ENCODE measurements at regions not wholly inside any gene's neighbourhood (a gene's known extent, or its start where the extent isn't known, plus 50 kb on each side); places are given as distances from the start of the nearest gene placed in this dataset.

DNA sequence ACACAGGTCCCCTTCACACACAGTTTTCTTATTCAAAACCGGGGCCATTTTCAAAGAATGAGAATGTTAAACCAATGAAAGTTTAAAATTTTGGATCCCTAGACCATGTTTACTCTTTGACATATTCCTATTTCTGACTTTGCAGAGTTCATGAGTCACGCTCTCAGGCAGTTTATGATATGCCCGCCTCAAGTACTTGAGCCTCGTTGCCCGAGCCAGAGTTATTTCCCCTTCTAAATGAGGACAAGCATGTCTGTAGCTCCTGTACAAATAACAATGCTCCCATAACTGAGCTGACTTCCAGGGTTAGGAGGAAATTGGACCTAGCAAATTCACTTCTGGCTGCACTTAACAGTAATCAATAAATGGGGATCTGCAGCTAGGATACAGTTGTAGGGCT lies 87.9 kb upstream of the PDE1C start:
- DNase-seq (ENCODE audit: low read depth) = no peak
- TF ChIP-seq, protein P1, sequence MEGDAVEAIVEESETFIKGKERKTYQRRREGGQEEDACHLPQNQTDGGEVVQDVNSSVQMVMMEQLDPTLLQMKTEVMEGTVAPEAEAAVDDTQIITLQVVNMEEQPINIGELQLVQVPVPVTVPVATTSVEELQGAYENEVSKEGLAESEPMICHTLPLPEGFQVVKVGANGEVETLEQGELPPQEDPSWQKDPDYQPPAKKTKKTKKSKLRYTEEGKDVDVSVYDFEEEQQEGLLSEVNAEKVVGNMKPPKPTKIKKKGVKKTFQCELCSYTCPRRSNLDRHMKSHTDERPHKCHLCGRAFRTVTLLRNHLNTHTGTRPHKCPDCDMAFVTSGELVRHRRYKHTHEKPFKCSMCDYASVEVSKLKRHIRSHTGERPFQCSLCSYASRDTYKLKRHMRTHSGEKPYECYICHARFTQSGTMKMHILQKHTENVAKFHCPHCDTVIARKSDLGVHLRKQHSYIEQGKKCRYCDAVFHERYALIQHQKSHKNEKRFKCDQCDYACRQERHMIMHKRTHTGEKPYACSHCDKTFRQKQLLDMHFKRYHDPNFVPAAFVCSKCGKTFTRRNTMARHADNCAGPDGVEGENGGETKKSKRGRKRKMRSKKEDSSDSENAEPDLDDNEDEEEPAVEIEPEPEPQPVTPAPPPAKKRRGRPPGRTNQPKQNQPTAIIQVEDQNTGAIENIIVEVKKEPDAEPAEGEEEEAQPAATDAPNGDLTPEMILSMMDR (IDR thresholded peaks at IDR 0.05; ENCODE audit: low read depth, low read length, missing control alignments) = no peak
- no peak overlapping the region for H3K4me3 ChIP-seq (ENCODE audit: low read depth, low read length)

DNA sequence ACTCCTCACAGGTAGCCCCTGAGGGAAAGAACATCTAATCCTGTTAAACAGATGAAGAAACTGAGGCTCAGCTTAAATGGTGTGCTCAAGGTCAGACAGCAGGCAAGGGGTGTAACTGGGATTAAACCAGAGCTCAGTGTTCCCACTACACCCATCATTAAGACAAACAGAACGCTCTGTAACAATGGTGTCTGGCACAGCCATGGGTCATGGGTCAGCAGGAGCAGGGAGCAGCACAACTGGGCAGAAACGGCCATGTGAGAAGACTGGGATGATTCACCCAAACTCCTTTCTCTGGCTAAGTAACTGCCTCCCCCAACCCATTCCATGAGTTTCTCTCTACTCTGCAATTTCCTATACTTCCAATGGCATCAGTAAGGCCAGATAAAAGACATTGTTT lies 85.5 kb upstream of the PDE1C start:
- no peak overlapping the region for H3K4me3 ChIP-seq (ENCODE audit: low read depth, low read length)
- TF ChIP-seq, protein P1 (IDR thresholded peaks at IDR 0.05; ENCODE audit: low read depth, low read length, missing control alignments) = no peak
- no peak for DNase-seq (ENCODE audit: low read depth)

DNA sequence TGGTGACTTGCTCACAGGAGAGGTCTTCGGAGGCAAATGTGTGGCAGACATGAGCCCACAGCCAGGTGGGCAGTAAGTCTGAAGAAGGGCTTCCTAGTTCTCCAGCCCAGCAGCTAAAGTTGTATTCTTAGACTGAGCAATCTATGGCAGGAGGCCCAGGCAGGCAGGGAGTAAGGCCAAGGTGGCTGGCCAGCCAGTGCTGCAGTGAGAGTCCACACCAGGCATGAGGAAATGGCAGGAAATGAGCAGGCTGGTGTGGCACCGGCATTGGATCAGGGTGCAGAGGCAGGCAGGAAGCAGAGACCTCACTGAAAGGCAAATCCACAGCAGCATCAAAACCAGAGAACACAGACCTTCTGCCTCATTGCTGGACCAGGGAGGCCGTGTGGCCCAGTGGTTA lies 84.6 kb upstream of the PDE1C start:
- DNase-seq (ENCODE audit: low read depth) = no peak
- no peak overlapping the region for H3K4me3 ChIP-seq (ENCODE audit: low read depth, low read length)

DNA sequence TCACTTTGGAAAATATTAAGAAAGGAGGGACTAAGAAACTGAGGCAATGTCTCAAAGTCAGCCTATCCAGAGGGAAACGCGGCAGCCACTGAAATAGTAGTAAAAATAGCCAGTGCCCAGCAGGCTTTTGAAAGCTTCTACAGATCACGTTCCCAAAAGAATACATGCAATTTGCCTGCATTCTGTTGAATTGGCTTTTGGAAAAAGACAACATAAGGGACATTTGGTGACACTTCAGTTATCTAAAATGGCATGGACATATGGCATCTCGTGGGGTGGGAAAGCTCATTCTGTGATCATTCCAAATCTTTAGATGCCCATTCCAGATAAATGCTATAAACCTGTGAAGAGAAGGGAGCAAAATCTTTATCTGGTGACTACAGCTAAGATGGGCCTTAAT lies 82.8 kb upstream of the PDE1C start:
- TF ChIP-seq, protein P1 (IDR thresholded peaks at IDR 0.05; ENCODE audit: low read depth, low read length, missing control alignments) = no peak
- DNase-seq (ENCODE audit: low read depth) = no peak
- H3K4me3 ChIP-seq (ENCODE audit: low read depth, low read length) = no peak overlapping the region

More for the DNA sequence above, 84.6 kb upstream of the PDE1C start:
- TF ChIP-seq, protein P1 (IDR thresholded peaks at IDR 0.05; ENCODE audit: low read depth, low read length, missing control alignments) = no peak

DNA sequence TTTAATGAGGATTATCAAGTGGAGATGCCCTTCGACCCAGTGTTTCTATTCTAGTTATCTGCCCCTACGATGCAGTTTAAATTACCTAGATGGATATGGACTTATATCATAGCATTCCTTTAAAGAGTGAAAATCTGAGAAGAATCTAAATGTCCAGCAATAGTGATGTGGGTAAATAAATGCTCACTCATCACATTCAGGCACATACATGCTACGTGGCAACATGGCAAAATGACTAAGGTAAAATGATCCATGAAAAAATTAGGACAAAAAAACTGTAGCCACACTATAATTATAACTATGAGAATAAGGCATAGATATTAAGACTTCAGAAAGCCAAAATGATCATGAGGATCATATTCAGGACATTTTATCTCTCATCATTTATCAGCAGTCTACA lies 82.4 kb upstream of the PDE1C start:
- TF ChIP-seq, protein P1 (IDR thresholded peaks at IDR 0.05; ENCODE audit: low read depth, low read length, missing control alignments) = no peak
- H3K4me3 ChIP-seq (ENCODE audit: low read depth, low read length) = no peak overlapping the region
- no peak for DNase-seq (ENCODE audit: low read depth)

DNA sequence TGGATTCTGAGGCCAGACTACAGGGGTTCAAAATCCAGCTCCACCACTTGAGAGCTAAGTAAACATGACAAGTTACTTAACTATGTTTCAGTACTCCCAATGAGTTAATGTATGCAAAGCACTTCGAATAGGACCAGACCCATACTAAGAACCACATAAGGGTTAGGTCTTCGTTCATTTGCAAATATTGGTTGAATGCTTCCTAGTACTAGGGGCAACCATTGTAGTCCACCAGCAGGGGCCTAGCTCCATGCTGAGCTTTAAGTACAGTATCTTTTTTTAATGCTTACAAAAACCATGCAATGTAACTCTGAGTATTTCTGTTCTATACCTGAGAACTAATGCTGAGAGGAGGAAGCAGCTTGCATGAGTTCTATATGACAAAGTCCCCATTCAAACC lies 80.4 kb upstream of the PDE1C start:
- no peak overlapping the region for H3K4me3 ChIP-seq (ENCODE audit: low read depth, low read length)
- TF ChIP-seq, protein P1 (IDR thresholded peaks at IDR 0.05; ENCODE audit: low read depth, low read length, missing control alignments) = no peak
- no peak for DNase-seq (ENCODE audit: low read depth)

DNA sequence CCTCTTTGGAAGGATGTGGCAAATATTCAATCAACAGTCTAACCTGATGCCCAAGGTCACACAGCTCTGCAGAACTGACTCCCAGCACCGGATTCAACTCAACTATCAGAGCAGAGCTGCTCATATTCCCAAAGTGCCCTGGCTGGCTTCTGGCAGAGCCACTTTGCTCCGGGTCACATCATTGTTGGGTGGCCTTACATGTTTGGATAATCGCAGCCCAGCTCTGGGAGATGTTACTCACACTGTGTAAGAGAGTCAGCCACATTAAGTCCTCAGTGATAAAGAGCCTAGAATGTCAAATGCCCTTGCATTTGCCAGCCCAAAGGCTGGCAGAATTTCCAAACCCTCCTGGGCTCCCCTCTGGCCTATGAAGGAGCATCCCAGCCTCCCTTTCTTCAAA lies 79.8 kb upstream of the PDE1C start:
- TF ChIP-seq, protein P1 (IDR thresholded peaks at IDR 0.05; ENCODE audit: low read depth, low read length, missing control alignments) = no peak
- no peak for DNase-seq (ENCODE audit: low read depth)
- H3K4me3 ChIP-seq (ENCODE audit: low read depth, low read length) = no peak overlapping the region

Data from GM12864 (cell line).